ENCODE measurements at regions not wholly inside any gene's neighbourhood (a gene's known extent, or its start where the extent isn't known, plus 50 kb on each side); places are given as distances from the start of the nearest gene placed in this dataset.
"Not testable (repeated sequence)": the region's sequence is repeated elsewhere in the genome, so short reads cannot be mapped to it uniquely, and the experiment has no call there.

GRCh38 chr1:78203410-78203982 lies 157.7 kb downstream of the GIPC2 start:
- DNase-seq (ENCODE audit: low read depth in 2 of 2) = not testable (repeated sequence)

GRCh38 chr1:78210175-78210574 lies 164.4 kb downstream of the GIPC2 start:
- DNase-seq (ENCODE audit: low read depth in 2 of 2) = no peak

DNA sequence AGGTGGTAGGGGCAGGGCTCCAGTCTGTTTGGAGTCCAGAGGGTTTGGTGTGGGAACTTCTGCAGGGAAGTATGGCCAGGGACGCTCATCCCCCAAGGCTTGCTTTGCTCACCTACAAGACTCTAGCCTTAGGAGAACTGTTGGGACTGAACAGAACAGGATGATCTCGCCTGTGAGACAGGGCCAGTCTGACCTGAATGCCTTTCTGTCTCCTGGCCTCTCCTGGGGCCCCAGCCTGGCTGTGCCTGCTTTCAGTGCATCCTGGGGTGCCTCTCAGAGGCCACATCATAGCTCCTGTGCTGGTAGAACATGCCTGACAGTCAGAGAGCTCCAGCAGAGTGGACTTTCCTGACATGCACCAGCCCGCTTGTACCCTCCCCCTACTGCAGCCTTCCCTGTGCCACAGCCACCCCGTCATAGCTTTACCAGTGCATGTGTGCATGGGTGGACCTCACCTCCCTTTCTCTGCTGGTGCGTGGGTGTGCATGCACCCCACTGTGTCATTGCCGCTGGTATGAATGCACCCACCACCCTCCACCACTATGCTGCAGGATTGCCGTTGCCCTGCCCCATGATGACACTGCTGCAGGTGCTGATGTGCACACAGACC lies 165.8 kb downstream of the GIPC2 start:
- DNase-seq (ENCODE audit: low read depth in 2 of 2) = no peak

DNA sequence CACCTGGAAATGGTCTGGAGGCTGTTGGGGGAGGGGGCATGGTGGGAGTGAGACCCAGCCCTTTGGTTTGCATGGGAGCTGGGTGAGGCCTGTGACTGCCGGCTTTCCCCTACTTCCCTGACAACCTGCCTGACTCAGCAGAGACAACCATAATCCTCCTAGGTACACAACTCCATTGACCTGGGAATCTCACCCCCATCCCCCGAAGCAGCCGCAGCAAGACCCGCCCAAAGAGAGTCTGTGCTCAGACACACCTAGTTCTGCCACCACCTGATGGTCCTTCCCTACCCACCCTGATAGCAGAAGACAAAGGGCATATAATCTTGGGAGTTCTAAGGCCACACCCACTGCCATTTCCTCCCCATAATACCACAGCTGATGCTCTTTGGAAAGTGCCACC lies 168.6 kb downstream of the GIPC2 start:
- no peak for DNase-seq (ENCODE audit: low read depth in 2 of 2)

- no peak for DNase-seq (ENCODE audit: low read depth in 2 of 2)
Observed at GRCh38 chr1:78222225-78222959, 176.6 kb downstream of the GIPC2 start.

DNA sequence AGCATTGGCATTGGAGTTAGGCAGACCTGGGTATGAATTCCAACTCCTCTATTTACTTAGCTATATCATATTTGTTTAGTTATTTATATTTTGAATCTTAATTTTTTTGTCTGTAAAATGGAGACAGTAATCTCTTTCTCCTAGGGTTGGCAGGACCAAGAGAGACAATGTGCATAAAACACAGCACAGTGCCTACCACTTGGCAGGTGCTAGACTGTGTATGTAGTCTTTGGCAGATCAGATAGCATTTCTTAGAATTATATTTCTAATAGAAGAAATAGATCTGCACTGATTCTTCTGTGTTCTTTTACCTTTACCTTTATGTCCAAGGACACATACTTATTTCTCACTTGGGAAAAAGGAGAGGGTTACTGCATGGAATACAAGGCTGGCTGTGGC lies 177.2 kb downstream of the GIPC2 start:
- DNase-seq (ENCODE audit: low read depth in 2 of 2) = no peak

GRCh38 chr1:78223417-78224215 lies 177.8 kb downstream of the GIPC2 start:
- DNase-seq (ENCODE audit: low read depth in 2 of 2) = no peak

DNA sequence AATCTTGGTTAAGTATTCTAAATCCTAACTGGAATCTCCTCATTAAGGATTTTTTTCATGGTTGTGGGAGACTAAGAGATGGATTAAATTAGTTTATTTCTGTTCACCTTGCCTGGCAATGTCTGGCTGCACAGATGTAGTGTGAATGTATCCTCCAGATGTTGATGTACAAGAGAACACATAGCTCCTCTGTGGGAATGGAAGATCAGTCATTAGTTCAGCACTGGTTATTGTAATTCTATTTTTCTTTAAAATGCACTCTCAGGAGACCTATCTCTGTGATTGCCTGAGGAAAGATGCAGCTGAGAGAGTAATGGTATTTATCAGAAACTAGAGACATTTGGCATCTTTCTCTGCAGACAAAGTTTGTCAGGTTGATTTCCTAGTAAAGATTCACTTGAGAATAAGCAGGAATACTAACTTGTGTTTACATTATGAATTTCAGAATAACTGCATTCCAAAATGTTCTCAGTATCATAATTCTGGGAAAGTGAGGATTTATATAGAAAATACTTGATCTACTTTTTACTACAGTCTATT lies 178.6 kb downstream of the GIPC2 start:
- no peak for DNase-seq (ENCODE audit: low read depth in 2 of 2)

- DNase-seq (ENCODE audit: low read depth in 2 of 2) = no peak
Observed at GRCh38 chr1:78224861-78225552, 179.2 kb downstream of the GIPC2 start.

DNA sequence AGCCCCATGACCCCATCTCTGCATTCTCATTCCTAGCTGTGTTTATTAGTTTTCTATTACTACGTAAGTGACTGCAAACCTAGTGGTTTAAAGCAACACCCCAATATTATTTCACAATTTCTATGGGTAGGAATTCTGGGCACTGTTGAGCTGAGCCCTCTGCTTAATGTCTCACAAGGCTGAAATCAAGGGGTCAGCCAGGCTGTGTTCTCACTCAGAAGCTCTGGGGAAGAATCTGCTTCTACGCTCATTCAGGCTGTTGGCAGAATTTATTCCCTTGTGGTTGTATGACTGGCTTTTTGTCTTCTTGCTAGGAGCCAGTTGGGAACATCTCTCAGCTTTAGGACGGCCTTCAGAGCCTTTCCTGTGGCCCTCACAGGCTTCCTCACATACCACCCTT lies 181.0 kb downstream of the GIPC2 start:
- no peak for DNase-seq (ENCODE audit: low read depth in 2 of 2)

GRCh38 chr1:78227705-78228635 lies 182.2 kb downstream of the GIPC2 start:
- DNase-seq (ENCODE audit: low read depth in 2 of 2) = no peak

GRCh38 chr1:78229344-78229743 lies 183.6 kb downstream of the GIPC2 start:
- DNase-seq (ENCODE audit: low read depth in 2 of 2) = no peak

DNA sequence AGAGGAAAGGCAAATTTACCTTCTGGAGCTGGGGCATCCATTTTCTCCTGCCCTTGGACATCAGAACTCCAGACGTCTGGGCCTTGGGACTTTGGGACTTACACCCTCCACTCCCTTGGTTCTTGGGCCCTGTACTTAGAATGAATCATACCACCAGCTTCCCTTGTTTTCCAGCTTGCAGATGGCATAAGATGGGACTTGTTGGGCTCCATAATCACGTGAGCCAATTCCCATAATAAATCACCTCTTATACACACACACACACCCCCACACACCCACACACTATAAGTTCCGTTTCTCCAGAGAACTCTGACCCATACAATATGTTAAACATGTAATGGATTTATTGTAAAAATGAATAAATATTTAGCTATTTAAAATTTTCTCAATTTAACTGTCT lies 185.7 kb downstream of the GIPC2 start:
- no peak for DNase-seq (ENCODE audit: low read depth in 2 of 2)

DNA sequence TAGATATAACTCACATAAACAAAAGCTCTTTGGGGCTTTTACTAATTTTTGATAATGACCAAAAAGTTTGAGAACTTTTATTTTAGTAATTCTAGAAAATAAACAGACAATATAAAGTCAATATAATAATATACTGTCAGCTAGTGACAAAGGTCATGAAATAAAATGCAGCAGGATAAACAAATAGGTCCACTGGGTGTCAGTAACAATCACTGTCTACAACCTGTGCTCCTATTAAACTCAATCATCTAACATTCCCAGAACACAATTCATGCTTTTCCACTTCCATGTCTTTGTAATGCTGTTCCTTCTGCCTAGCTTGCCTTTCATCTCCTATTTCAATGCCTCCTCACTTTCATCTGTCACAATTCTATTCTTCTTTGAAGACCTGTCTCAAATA lies 186.1 kb downstream of the GIPC2 start:
- no peak for DNase-seq (ENCODE audit: low read depth in 2 of 2)

GRCh38 chr1:78232630-78233029 lies 186.9 kb downstream of the GIPC2 start:
- no peak for DNase-seq (ENCODE audit: low read depth in 2 of 2)

GRCh38 chr1:78234496-78234895 lies 188.7 kb downstream of the GIPC2 start:
- no peak for DNase-seq (ENCODE audit: low read depth in 2 of 2)

GRCh38 chr1:78236716-78237115 lies 190.9 kb downstream of the GIPC2 start:
- no peak for DNase-seq (ENCODE audit: low read depth in 2 of 2)

DNA sequence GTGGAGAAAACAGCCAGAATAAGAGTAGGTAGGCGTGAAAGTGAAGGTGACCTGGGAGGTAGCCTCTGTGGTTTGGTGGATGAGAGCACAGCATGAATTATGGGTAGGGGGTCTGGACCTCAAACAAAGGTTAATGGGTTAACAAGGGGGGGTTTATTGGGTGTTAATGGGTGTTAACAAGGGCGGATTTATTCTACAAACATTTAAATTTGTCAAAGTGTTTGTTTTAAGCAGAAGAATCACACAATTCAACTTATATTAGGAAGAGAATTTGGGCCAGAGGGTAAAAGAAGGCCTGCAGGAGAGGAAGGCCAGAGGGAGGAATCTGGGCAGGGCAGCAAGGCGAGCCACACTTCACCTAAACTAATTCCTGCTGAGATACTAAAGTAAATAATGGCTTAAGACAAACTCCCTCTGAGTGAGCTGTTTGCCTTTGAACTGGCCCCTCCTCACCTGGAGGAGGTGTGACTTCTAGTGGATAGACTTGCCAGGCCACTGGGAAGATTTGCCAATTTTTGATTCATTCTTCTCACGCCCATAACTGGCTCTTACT lies 191.7 kb downstream of the GIPC2 start:
- DNase-seq (ENCODE audit: low read depth in 2 of 2) = no peak

DNA sequence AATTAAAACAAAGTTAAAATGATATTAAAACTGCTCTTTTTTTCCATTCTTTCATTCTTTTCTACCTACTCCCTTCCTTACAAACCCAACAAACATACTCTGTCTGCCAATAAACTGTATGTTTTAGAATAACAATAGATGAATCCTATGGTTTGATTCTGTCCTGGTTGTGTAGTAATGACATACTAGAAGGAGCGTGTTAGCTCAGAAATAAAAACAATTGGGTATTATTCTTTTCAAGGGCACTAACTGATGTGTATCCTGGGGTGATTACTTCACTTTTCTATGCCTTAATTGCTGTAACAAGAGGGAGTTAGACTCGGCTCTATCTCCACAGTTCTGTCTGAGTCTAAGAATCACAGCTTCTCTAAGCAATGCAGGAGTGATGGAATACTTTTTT lies 194.4 kb downstream of the GIPC2 start:
- no peak for DNase-seq (ENCODE audit: low read depth in 2 of 2)

- DNase-seq (ENCODE audit: low read depth in 2 of 2) = no peak
Observed at GRCh38 chr1:78240755-78241154, 195.0 kb downstream of the GIPC2 start.
